Activated CD4-positive, alpha-beta memory T cell treated with anti-CD3 and anti-CD28 coated beads, Interleukin-2, amount 10 ng/mL, durations not matched to agents 7 days and 5 days (primary cell): ENCODE measurements at regions not wholly inside any gene's neighbourhood (a gene's known extent, or its start where the extent isn't known, plus 50 kb on each side); places are given as distances from the start of the nearest gene placed in this dataset.
"Not testable (repeated sequence)": the region's sequence is repeated elsewhere in the genome, so short reads cannot be mapped to it uniquely, and the experiment has no call there.

Experiments
- CTCF ChIA-PET: fragments of 350-600 bp; sonication (Branson Sonifier 250); formaldehyde crosslinking; loops from one replicate; lab custom pipeline; 2021; ENCODE audit warnings: antibody characterized with exemption, inconsistent platforms; lab: Charles Lee
- POLR2A ChIA-PET: fragments of 350-600 bp; sonication (Branson Sonifier 250); formaldehyde crosslinking; loops from one replicate; lab custom pipeline; 2021; ENCODE audit warnings: antibody characterized with exemption; lab: Charles Lee
- DNase-seq: peaks from one replicate; pipeline ENCODE4 v3.0.0-alpha.2; 2020
- H3K27ac Mint-ChIP-seq: one replicate; pipeline ENCODE4 v1.8.0; 2021; ENCODE audit warnings: mild to moderate bottlenecking, mixed read lengths
- H3K27me3 Mint-ChIP-seq: one replicate; pipeline ENCODE4 v1.8.0; 2021; ENCODE audit warnings: mixed read lengths
- H3K36me3 Mint-ChIP-seq: one replicate; pipeline ENCODE4 v1.8.0; 2021; ENCODE audit warnings: low read depth, mixed read lengths
- H3K4me1 Mint-ChIP-seq: one replicate; pipeline ENCODE4 v1.8.0; 2021; ENCODE audit warnings: mixed read lengths
- H3K4me3 Mint-ChIP-seq: one replicate; pipeline ENCODE4 v1.8.0; 2021; ENCODE audit warnings: mild to moderate bottlenecking, mixed read lengths
- H3K9me3 Mint-ChIP-seq: one replicate; pipeline ENCODE4 v1.8.0; 2021; ENCODE audit warnings: mixed read lengths

DNA sequence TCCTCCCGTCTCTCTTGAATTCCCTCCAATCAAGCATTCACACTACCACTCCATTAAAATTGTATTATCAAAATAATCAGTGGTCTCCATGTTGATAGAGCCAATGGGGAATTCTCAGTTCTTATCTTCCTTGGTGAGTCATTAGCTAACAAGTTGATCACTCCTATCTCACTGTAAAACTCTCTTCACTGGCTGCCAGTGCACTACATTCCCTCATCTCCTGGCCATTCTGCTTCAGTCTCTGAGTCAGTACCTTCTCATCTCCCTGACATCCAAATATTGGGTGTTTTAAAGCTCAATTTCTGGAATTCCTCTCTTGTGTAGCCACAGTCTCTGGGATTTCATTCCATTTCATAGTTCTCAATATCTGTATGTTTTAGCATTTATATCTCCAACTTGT is 175.2 kb downstream of the ALDH1A2 start:
- Mint-ChIP-seq H3K4me3 (no peak overlapping the region), H3K9me3 (no peaks in the 10 kb centered on the region), H3K36me3 (no peaks in the 10 kb centered on the region), H3K27ac (no peak overlapping the region), H3K27me3 (peaks cover 10% of the 10 kb centered on the region), H3K4me1 (no peaks in the 10 kb centered on the region)
- ChIA-PET CTCF (no interaction called here), POLR2A (no interaction called here)
- DNase-seq = no peak

DNA sequence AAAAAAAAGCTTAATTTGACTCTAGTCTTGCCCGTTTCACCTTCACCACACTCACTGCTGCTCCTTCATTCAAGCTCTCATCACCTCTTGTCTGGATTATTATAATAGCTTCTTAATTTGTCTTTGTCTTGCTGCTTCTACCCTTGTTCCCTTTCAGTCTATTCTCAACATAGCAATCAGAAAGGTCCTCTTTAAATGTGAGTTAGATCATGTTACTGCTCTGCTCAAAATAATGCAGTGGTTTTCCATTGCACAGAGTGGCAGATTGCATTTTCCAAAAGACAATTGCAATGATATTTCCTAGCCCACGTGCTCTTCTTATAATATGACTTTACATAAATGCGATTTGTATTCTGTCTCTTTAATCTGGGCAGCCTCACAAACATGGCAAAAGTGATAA is 174.6 kb downstream of the ALDH1A2 start:
- POLR2A ChIA-PET = no interaction called here
- H3K4me1 Mint-ChIP-seq = no peaks in the 10 kb centered on the region
- H3K27ac Mint-ChIP-seq = no peak overlapping the region
- no peak overlapping the region for H3K4me3 Mint-ChIP-seq
- no peaks in the 10 kb centered on the region for H3K36me3 Mint-ChIP-seq
- DNase-seq = no peak
- no peaks in the 10 kb centered on the region for H3K9me3 Mint-ChIP-seq
- CTCF ChIA-PET = no interaction called here
- H3K27me3 Mint-ChIP-seq = peaks cover 10% of the 10 kb centered on the region

DNA sequence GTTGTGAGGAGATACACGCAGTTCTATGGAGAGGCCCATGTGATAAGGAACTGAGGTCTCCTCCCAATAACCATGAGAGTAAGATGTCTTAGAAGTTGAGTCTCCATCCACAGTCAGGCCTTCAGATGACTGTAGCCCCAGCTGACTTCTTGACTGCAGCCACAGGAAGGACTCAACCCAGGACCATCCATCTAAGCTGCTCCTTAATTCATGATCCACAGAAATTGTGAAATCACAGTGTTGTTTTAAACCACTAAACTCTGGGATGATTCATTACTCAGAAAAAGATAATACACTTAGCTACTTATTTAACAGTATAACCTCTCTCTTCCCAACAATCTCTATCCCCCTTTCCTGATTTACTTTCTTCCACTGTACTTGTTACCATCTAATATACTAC is 173.3 kb downstream of the ALDH1A2 start:
- ChIA-PET CTCF (no interaction called here), POLR2A (no interaction called here)
- H3K36me3 Mint-ChIP-seq = no peaks in the 10 kb centered on the region
- no peak for DNase-seq
- no peaks in the 10 kb centered on the region for H3K4me1 Mint-ChIP-seq
- no peaks in the 10 kb centered on the region for H3K9me3 Mint-ChIP-seq
- no peak overlapping the region for H3K27ac Mint-ChIP-seq
- H3K27me3 Mint-ChIP-seq = peaks cover 10% of the 10 kb centered on the region
- no peak overlapping the region for H3K4me3 Mint-ChIP-seq

DNA sequence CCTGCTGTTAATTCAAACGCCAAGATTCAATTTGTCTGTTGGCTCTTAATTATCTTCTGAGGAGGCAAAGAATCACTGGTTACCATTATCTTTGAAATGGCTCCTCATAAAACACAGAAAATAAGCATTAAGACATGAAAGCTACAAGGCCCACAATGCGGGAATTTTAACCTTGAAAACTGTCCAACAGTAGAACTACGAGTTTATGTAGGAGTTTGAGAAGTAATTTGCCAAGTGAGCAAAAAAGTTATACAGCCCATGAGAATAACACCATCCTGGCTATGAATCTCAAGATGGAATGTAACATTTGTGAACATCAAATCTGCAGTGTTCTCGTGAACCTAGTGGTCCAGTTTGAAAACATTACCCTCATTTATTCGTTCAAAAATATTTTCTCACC is 172.5 kb downstream of the ALDH1A2 start:
- H3K27ac Mint-ChIP-seq = no peak overlapping the region
- ChIA-PET POLR2A (no interaction called here), CTCF (no interaction called here)
- DNase-seq = no peak
- H3K9me3 Mint-ChIP-seq = no peaks in the 10 kb centered on the region
- H3K27me3 Mint-ChIP-seq = peaks cover 11% of the 10 kb centered on the region
- no peaks in the 10 kb centered on the region for H3K4me1 Mint-ChIP-seq
- H3K36me3 Mint-ChIP-seq = no peaks in the 10 kb centered on the region
- H3K4me3 Mint-ChIP-seq = no peak overlapping the region

DNA sequence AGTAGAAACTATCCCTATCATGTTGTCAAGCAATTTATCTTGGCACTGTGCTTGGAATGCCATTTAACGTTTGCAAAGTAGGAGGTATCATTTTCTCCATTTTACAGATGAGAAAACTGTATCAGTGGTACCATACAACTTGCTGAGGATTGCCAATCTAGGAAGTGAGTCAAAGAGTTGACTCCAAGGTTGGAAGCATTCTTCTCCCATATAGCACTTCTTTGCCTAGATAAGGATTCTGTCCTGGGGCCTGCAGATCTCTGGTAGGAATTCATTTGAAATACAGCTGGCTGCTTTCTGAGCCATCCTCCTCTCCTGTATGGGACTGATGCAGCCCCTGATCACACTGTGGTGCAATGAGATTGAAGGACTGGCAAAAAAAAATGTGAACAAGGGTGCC is 170.2 kb downstream of the ALDH1A2 start:
- ChIA-PET POLR2A (no interaction called here), CTCF (no interaction called here)
- H3K9me3 Mint-ChIP-seq = no peaks in the 10 kb centered on the region
- no peak overlapping the region for H3K27ac Mint-ChIP-seq
- H3K4me1 Mint-ChIP-seq = no peaks in the 10 kb centered on the region
- H3K4me3 Mint-ChIP-seq = no peak overlapping the region
- peaks cover 6% of the 10 kb centered on the region for H3K27me3 Mint-ChIP-seq
- no peaks in the 10 kb centered on the region for H3K36me3 Mint-ChIP-seq
- DNase-seq = no peak

DNA sequence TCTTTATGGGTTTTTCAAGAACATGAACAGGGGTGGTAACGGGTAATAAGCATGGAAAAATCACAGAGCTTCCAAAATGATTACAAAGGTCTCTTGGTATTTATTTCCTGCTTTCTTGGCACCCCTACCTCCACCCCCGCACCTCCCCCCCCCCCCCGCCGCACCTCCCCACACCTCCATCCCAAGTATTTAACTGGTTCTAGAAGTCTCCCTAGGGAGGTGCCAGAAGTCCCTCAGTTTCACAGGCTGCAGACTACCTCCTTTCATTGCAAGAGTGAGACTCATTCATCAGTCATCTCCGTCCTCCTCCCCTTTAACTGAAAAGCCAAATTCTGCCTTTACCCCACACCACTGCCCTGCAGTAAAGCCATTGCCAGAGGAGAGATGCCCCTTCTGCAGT is 169.4 kb downstream of the ALDH1A2 start:
- ChIA-PET CTCF (no interaction called here), POLR2A (no interaction called here)
- Mint-ChIP-seq H3K36me3 (no peaks in the 10 kb centered on the region), H3K4me1 (no peaks in the 10 kb centered on the region), H3K27me3 (peaks cover 1% of the 10 kb centered on the region), H3K27ac (no peak overlapping the region), H3K4me3 (no peak overlapping the region), H3K9me3 (no peaks in the 10 kb centered on the region)
- no peak for DNase-seq

DNA sequence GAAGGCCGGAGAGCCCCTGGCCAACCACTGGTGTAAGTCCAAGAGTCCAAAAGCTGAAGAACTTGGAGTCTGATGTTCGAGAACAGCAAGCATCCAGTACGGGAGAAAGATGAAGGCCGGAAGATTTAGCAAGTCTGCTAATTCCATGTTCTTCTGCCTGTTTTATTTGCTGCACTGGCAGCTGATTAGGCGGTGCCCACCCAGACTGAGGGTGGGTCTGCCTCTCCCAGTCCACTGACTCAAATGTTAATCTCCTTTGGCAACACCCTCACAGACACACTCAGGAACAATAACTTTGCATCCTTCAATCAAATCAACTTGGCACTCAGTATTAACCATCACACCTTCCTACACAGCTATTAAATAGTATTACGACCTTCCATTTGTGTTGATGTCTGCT is 168.6 kb downstream of the ALDH1A2 start:
- CTCF ChIA-PET, H3K4me1 Mint-ChIP-seq, H3K27me3 Mint-ChIP-seq, H3K9me3 Mint-ChIP-seq, H3K36me3 Mint-ChIP-seq, H3K27ac Mint-ChIP-seq, DNase-seq, H3K4me3 Mint-ChIP-seq, POLR2A ChIA-PET: not testable (repeated sequence)

DNA sequence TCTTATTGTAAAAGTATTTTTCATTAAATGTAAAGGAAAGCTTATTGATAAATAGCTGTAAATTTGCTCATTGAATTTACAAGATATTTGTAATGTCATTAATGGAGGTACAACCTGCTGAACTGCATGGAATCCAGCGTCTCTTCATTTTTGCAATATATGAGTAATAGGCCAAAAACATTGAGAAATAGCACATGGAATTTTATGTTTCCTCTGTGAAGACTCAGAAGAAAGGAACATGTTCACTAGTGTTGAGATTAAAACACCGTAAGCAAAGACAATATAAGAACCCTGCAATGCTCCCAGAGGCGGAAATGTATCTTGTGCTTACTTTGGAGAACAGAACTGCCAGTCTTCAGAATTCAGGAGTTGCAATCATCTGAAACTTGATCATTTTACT is 167.6 kb downstream of the ALDH1A2 start:
- H3K4me1 Mint-ChIP-seq = no peaks in the 10 kb centered on the region
- H3K36me3 Mint-ChIP-seq = no peaks in the 10 kb centered on the region
- no peak for DNase-seq
- H3K9me3 Mint-ChIP-seq = no peaks in the 10 kb centered on the region
- CTCF ChIA-PET = no interaction called here
- POLR2A ChIA-PET = no interaction called here
- peaks cover 1% of the 10 kb centered on the region for H3K27me3 Mint-ChIP-seq
- H3K27ac Mint-ChIP-seq = no peak overlapping the region
- no peak overlapping the region for H3K4me3 Mint-ChIP-seq

DNA sequence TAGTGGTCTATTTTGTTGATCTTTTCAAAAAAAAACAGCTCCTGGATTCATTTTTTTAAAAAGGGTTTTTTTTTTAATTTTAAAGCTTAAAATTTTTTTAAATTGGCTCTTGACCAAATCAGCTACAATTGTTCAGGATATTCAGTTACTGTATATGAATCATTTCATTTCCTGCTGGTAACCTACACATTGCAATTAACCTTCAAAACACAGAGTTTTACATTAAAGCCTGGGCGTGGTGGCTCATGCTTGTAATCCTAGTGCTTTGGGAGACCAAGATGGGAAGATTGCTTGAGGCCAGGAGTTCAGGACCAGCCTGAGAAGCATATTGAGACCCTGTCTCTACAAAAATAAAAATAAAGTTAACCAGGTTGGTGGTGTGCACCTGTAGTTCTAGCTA is 163.4 kb downstream of the ALDH1A2 start:
- Mint-ChIP-seq H3K27me3 (peaks cover 6% of the 10 kb centered on the region), H3K9me3 (no peaks in the 10 kb centered on the region), H3K36me3 (no peaks in the 10 kb centered on the region), H3K4me1 (no peaks in the 10 kb centered on the region), H3K4me3 (no peak overlapping the region), H3K27ac (no peak overlapping the region)
- ChIA-PET CTCF (no interaction called here), POLR2A (no interaction called here)
- no peak for DNase-seq
